ENCODE measurements at regions not wholly inside any gene's neighbourhood (a gene's known extent, or its start where the extent isn't known, plus 50 kb on each side); places are given as distances from the start of the nearest gene placed in this dataset.

DNA sequence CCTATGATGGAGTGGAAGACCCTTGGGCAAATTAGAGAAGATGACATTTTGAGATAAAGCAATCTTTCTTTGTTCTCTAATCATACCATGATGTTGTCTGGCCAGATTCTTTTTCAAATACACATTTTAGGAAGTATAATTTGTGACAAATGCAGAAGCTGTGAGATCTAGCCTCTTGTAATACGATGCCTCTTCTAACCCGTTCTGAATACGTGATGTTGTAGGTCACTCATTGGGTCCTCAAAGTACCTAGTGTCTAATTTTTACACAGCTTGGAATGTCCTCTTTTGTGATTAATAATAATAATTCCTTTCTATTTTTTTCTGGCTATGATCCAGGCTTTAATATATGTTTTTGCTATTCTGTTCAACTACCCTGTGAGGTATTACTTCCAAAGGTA is 502.7 kb downstream of the NUF2 start:
- no peak overlapping the region for H3K4me3 ChIP-seq (ENCODE audit: low read depth, poor library complexity, severe bottlenecking)
- TF ChIP-seq, protein P1, sequence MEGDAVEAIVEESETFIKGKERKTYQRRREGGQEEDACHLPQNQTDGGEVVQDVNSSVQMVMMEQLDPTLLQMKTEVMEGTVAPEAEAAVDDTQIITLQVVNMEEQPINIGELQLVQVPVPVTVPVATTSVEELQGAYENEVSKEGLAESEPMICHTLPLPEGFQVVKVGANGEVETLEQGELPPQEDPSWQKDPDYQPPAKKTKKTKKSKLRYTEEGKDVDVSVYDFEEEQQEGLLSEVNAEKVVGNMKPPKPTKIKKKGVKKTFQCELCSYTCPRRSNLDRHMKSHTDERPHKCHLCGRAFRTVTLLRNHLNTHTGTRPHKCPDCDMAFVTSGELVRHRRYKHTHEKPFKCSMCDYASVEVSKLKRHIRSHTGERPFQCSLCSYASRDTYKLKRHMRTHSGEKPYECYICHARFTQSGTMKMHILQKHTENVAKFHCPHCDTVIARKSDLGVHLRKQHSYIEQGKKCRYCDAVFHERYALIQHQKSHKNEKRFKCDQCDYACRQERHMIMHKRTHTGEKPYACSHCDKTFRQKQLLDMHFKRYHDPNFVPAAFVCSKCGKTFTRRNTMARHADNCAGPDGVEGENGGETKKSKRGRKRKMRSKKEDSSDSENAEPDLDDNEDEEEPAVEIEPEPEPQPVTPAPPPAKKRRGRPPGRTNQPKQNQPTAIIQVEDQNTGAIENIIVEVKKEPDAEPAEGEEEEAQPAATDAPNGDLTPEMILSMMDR (IDR thresholded peaks at IDR 0.05), result no peak
- no peak for TF ChIP-seq POLR2A (IDR thresholded peaks at IDR 0.05)
- intact Hi-C loops (cut with DNase I; ENCODE audit: low total_unique reads), result no loop called here
- WGBS, 2 donors, result 61 to 70% methylated on average over 3 of the region's 3 CpGs
- DNase-seq (ENCODE audit: low spot score in 2 of 2), result no peak

- DNase-seq (ENCODE audit: low spot score in 2 of 2), result no peak
- H3K4me3 ChIP-seq (ENCODE audit: low read depth, poor library complexity, severe bottlenecking), result no peak overlapping the region
- TF ChIP-seq POLR2A (IDR thresholded peaks at IDR 0.05), result no peak
- TF ChIP-seq, protein P1 (IDR thresholded peaks at IDR 0.05), result no peak
- intact Hi-C loops (cut with DNase I; ENCODE audit: low total_unique reads), result no loop called here
- 83 to 90% methylated on average over 3 of the region's 3 CpGs for WGBS, 2 donors
These were observed 504.7 kb downstream of the NUF2 start for GRCh38 chr1:163826500-163826899.

DNA sequence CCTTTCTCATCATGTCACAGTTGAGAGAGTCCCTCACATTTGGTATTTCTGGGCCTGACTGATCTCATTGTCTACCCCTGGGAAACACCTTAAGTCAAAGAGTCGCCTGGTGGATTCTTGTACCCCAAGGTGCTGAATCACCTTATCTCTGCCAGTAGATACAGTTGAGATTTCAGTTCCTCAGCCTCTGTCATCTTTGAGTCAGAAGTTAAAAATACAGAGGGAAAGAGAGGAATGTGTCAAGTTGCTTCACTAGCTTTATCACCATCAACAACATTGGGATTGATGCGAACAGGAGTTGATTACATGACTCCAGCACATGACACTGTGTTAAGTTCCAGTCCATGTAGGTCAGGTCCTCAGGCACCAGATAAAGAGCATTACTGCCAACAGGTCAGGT is 513.0 kb downstream of the NUF2 start:
- no peak for DNase-seq (ENCODE audit: low spot score in 2 of 2)
- WGBS, 2 donors, result 89 to 92% methylated on average over 2 of the region's 2 CpGs
- intact Hi-C loops (cut with DNase I; ENCODE audit: low total_unique reads), result no loop called here
- TF ChIP-seq POLR2A (IDR thresholded peaks at IDR 0.05), result no peak
- TF ChIP-seq, protein P1 (IDR thresholded peaks at IDR 0.05), result no peak
- no peak overlapping the region for H3K4me3 ChIP-seq (ENCODE audit: low read depth, poor library complexity, severe bottlenecking)

GRCh38 chr1:163836481-163836880 is 514.7 kb downstream of the NUF2 start:
- whole genome bisulfite sequencing, 2 donors, result 82 to 83% methylated on average over 1 of the region's 1 CpG
- no peak for DNase-seq (ENCODE audit: low spot score in 2 of 2)
- intact Hi-C loops (cut with DNase I; ENCODE audit: low total_unique reads), result no loop called here
- no peak for TF ChIP-seq POLR2A (IDR thresholded peaks at IDR 0.05)
- TF ChIP-seq, protein P1 (IDR thresholded peaks at IDR 0.05), result no peak
- no peak overlapping the region for H3K4me3 ChIP-seq (ENCODE audit: low read depth, poor library complexity, severe bottlenecking)

DNA sequence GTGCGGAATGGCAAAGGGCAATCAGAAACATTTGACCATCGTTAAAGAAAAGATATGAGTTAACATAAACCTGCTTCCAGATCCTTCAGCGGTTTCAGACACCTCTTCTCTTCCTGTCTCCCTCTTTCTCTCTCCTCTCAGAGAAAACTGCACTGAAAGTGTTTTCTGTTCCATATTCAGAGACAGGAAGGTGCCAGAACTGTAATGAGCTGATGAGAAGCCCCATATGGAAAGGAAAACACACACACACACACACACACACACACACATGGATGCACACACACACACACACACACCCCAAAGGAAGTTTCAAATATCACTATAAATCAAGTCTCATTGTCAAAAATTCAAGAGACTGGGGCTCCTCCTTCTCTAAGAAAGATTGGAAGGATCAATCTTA is 515.5 kb downstream of the NUF2 start:
- WGBS, 2 donors, result 75 to 81% methylated on average over 3 of the region's 3 CpGs
- intact Hi-C loops (cut with DNase I; ENCODE audit: low total_unique reads), result no loop called here
- DNase-seq (ENCODE audit: low spot score in 2 of 2), result no peak

GRCh38 chr1:163842571-163842970 is 520.8 kb downstream of the NUF2 start:
- no peak overlapping the region for H3K4me3 ChIP-seq (ENCODE audit: low read depth, poor library complexity, severe bottlenecking)
- 47 to 56% methylated on average over 2 of the region's 2 CpGs for WGBS, 2 donors
- intact Hi-C loops (cut with DNase I; ENCODE audit: low total_unique reads), result no loop called here
- TF ChIP-seq POLR2A (IDR thresholded peaks at IDR 0.05), result no peak
- TF ChIP-seq, protein P1 (IDR thresholded peaks at IDR 0.05), result no peak
- no peak for DNase-seq (ENCODE audit: low spot score in 2 of 2)

More for the DNA sequence above, 515.5 kb downstream of the NUF2 start:
- H3K4me3 ChIP-seq (ENCODE audit: low read depth, poor library complexity, severe bottlenecking), result no peak overlapping the region
- TF ChIP-seq POLR2A (IDR thresholded peaks at IDR 0.05), result no peak
- TF ChIP-seq, protein P1 (IDR thresholded peaks at IDR 0.05), result no peak
